GM12873 (cell line): ENCODE measurements at regions not wholly inside any gene's neighbourhood (a gene's known extent, or its start where the extent isn't known, plus 50 kb on each side); places are given as distances from the start of the nearest gene placed in this dataset.

Experiments
- CTCF ChIP-seq: IDR thresholded peaks from 2 replicates; pipeline ENCODE4 v1.5.1; 2012; ENCODE audit warnings: low read depth, mild to moderate bottlenecking, moderate library complexity, low read length, control low read depth; ENCODE audit not compliant: insufficient read depth; ENCODE audit errors: missing control alignments

DNA sequence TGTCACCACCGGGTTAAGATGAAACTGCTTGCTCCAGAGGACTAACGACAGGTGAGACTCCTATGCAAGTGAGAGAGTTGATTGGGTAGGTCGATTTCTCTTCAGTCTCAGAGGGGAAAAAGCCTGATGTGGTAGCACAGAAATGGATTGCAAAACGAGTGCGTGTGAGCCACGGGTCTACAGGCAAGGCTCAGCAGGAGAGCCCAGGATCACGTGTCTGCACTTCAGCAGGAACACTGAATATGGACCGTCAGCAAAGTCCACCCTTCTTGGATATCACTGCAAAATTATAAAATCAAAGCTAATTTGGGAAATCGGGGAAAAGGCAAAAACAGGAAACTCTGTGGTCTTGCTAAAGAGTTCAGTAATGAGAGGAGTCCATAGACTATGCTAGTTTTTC lies 107.7 kb upstream of the ZNF648 start:
- TF ChIP-seq CTCF, result no peak

- no peak for TF ChIP-seq CTCF
Measured at GRCh38 chr1:182166750-182167149, 105.2 kb upstream of the ZNF648 start.

DNA sequence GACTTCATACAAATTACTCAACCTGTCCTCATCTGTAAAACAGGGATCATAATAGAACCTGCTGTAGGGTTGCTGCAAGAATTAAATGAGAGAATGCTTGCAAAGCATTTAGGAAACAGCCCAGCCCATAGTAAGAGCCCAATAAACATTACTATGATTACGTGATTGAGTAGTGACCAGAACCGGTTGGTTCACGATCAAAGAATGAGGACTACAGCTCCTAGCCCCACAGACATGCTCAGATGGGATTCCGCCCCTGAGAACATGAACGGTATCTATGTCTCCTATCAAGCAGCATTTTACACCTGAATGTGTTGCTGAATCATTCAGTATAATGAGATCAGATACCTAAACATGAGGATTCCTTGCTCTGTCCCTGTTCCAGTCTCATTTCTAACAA lies 104.8 kb upstream of the ZNF648 start:
- no peak for TF ChIP-seq CTCF

DNA sequence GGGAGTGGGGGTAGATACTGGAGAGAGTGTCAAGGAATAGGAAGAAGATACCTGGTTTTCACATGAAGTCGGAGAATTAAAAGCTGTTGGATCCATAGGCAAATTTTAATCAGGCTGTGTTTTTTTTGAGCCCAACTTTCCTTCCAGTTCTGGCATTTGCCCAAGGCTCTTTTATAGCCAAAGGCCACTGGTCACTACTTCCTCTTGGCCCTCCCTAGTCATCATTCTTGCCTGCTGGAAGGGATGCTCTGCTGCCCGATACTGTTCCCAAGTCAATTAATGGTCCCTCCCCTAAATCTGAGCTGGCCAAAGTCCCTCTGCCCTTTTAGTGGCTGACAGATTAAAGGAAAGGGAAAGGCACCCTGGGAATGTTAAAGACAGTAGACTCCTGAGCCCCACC lies 102.8 kb upstream of the ZNF648 start:
- no peak for TF ChIP-seq CTCF

DNA sequence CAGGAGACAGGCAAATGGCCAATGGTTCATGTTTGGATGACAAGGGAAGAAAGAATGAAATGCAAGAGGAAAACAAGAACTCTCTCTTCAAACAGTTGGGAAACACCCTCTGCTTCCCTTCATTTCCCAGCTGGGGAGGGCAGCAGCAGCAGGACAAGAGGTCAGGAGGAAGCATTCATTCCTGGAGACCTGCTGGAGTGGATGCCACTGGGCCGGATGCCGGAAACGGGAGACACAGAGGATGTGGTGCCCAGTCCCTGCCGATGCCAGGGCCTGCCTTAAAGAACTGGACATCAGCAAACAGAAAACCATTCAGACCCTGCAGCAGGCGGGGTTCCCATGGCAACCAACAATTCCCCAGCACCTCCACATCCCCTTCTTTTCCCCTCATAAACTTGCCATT lies 102.3 kb upstream of the ZNF648 start:
- TF ChIP-seq CTCF, result no peak

DNA sequence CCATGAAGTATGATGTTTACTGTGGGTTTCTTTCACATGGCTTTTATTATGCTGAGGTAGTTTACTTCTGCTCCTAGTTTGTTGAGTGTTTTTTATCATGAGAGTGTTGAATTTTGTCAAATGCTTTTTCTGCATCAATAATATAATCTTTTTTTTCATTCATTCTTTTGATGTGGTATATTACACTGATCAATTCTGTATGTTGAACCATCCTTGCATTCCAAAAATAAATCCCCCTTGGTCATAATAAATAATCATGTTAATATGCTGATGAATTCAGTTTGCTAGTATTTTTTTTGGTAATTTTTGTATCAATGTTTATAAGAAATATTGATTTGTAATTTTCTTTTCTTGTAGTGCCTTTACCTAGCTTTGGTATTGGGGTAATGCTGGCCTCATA lies 97.9 kb upstream of the ZNF648 start:
- no peak for TF ChIP-seq CTCF

DNA sequence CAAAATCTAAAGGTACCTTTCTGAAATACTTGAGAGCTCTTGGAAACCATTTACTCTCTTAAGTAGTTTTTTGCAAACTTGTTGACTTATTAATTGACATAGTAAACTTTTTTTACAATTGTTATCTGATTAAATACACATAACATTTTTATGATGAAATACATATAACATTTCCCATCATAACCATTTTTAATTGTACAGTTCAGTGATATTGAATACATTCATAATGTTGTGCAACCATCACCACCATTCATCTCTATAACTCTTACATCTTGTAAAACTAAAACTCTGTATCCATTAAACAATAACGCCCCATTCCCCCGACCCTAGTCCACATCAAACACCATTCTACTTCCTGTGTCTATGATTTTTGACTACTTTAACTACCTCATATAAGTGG lies 95.7 kb upstream of the ZNF648 start:
- no peak for TF ChIP-seq CTCF
